ENCODE measurements at regions not wholly inside any gene's neighbourhood (a gene's known extent, or its start where the extent isn't known, plus 50 kb on each side); places are given as distances from the start of the nearest gene placed in this dataset.

- no peak for TF ChIP-seq CTCF (conservative IDR thresholded peaks at IDR 0.05; ENCODE audit: low read length)
- TF ChIP-seq EZH2phosphoT487 (IDR thresholded peaks at IDR 0.05; ENCODE audit: borderline replicate concordance): no peak
Observed at GRCh38 chr2:137893145-137893544, 71.1 kb upstream of the HNMT start.
